ENCODE measurements at regions not wholly inside any gene's neighbourhood (a gene's known extent, or its start where the extent isn't known, plus 50 kb on each side); places are given as distances from the start of the nearest gene placed in this dataset.

DNA sequence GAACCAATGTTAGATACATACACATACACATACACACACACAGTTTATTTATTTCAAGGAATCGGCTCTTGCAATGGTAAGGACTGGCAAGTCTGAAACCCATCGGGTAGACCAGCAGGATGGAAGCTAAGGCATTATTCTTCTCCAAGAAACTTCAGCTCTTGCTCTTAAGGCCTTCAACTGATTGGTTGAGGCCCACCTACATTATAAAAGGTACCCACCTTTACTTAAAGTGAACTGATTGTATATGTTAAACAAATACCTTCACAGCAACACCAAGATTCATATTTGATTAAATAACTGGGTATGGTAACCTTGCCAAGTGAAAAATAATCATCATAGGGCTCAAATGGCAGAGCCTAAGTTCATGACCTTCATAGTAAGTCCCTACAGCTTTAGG, 695.5 kb downstream of the BCL11B start:
- no peak for DNase-seq (ENCODE audit: low read depth)

DNA sequence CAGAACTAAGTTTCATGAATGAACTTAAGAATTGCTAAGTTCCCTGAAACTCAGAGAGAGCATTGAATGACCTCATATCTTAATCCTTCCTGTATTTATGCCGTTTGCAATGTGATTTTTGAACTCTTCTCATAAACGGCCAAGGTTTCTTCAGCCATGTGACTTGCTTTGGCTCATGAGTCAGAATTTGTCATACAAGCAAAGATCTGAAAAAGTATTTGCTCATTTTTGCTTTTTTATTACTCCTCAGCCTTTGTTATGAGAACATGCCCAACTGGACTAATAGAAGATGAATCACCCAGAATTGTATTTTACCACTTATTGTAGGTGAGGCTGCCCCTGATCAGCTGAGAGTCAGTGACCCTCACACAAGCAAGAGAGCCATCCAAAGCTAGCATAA, 693.8 kb downstream of the BCL11B start:
- DNase-seq (ENCODE audit: low read depth): no peak

DNA sequence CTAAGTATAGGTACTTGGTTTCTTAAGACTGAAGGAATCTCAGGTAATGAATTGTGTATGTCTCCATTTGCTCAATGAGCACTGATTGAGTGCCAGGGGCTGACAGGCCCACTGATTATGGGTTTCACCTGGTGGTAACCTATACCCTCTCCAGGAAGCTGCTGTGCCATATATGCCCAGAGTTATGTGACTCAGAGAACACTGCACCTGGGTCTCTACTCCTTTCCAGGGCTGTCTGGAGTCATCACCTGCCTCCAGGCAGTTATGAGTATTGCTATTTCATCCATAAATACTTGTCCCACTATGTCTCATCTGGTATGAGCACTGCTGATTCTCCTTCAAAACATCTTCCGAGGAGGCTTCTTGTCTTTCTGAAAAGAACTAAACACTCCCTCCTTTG, 692.9 kb downstream of the BCL11B start:
- no peak for DNase-seq (ENCODE audit: low read depth)

DNA sequence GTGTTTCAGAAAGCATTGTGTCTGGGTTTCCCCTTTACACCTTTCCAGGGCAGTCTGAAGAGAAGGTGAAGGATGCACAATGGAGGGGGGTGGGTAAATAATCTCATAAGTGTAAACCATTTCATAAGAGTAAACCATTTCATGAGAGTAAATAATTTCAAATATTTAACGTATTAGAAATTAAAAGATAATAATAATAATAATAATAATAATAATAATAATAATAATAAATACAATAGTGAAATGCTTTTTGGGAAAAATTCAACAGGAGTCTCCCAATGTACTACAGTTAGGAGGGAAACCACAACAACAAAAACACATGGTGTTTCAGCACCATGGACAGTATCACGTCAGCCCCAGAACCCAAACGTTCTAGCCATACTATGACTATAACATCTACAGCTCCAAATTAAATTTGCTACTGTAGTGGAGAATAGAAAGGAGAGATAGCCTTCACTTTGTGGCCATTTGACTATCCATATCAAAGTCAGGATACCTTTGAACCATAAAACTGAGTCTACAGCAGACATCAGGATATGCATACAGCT, 691.8 kb downstream of the BCL11B start:
- no peak for DNase-seq (ENCODE audit: low read depth)

DNA sequence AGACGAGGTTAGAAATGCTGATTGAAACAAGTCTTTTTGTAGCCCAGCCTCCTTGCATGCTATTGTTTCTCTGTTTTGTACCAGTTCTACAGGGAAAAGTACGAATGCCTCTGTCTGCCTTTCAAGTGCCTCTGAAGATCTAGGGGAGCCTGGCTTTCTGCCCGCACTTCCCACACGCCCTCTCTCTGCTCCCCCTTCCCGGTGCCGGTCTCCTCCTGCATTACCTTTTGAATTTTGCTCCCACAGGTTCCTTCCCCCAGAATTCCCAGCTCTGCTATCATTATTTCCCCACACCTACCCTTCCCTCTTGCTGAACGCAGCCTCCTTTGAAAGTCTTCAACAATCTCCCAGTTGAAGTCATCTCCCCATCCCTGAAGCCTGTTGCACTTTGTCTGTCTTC, 689.7 kb downstream of the BCL11B start:
- DNase-seq (ENCODE audit: low read depth): no peak

DNA sequence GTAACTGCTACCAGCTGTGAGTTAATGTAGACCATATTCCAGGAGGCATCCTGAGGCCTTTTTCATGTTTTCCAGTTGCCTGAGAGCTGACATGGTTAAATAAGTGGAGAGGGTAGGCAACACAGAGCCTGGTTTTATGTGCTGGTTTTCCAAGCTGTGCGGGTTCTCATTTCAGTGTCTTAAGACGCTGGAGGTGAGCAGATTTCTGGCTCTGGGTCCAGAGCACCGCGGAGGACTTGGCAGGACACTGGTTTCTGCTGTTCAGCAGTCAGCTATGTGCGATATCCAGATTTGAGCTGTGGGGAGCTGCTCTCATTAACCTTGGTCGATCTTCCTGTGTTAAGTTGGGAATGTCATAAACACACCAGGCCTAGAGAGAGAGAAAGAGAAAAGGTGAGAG, 680.8 kb downstream of the BCL11B start:
- no peak for DNase-seq (ENCODE audit: low read depth)

DNA sequence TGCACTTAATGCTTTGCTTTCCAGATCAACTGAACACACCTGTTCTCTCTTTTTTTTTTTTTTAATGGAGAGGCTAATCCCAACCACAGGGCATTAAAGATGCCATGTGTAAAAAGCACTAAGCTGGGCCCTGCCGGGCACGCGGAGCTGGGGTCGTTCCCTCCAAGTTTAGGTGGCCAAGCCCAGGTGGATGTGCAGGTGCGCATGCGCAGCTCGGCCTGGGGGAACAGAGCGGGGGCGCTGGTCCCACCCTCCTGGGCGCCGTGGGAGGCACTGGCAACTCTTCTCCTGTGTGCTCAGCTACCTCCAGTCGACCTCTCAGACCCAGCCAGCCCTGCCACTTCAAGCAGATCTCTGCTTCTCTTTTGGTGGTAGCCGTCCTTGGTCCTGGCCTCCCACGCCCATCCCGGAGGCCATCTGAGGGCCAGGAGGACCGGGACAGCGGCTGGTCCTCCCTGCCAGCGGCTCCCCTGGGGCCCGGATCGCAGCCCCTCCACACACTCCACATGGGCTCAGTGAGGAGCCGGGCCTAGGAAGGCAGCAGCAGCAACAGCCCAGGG, 679.3 kb downstream of the BCL11B start:
- DNase-seq (ENCODE audit: low read depth): no peak

DNA sequence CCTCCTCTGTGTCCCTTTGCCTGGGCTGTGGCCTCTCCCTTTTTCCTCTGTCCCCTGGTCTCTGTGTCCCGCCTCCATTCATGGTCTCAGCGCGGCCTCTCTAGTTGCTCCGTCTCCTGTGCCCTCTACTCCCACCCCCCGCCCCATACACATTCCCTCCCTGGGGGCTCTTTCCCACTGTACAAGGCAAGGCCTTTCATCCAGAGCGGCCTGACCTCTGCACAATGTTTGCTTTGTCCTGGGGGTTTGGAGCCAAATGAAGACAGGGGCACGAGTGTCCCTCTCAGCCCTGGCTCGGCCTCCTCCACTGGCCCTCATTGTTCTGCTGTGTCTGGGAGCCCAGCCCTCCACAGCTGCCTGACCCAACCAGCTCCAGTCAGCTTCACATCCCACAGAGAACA, 678.6 kb downstream of the BCL11B start:
- no peak for DNase-seq (ENCODE audit: low read depth)

DNA sequence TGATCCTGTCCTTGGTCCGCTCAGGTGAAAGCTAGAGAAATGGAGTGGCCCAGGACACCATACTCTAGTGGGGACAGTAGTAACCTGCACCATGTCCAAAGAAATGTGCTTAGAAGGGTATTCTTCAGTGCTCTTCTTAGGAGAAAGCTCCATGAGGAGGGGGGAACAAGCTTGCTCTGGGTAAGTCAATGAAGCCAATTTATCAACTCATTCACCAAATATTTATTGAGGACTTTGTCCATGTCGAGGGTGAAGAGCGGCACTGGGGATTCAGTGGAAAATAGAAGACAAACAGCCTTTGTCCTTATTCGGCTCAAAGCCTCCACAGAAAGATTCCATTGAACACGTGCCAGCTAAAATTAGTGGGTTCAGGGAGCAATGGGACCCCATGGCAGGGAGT, 677.8 kb downstream of the BCL11B start:
- DNase-seq (ENCODE audit: low read depth): no peak

DNA sequence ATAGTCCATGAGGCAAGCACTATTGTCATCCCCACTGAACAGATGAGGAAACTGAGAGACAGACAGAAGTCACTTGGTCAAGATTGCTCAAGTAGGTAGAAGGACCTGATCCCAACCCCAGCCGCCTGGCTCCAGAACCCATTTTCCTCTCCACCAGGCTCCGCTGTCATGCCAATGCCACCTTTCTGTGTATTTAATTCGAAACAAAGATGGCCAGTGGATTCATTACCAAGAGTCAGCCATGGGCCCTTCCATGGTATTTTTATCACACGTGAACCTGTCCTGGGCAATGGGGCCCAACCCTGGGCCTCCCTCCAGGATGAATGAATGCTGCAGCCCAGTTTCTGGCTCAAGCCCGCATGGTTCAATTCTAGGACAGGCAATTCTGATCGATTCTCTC, 673.4 kb downstream of the BCL11B start:
- DNase-seq (ENCODE audit: low read depth): no peak

DNA sequence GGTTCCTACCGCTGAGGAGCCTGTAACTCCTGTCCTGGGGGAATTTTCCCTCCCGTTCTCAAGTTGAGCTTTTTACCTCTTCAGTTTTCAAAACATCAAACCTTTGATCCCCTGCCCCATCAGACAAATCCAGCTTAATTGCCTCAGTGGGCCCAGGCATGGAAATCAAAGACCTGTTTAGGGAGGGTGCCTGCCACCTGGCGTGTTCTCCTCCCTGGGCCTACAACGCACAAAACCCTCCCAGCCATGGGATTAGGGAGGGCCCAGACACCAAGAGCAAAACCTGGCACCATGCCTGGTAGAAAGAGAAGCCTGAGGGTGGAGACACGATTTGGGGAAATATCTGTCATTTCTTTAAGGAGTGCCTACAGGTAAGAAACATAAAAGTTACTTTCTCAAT, 672.9 kb downstream of the BCL11B start:
- DNase-seq (ENCODE audit: low read depth): no peak

DNA sequence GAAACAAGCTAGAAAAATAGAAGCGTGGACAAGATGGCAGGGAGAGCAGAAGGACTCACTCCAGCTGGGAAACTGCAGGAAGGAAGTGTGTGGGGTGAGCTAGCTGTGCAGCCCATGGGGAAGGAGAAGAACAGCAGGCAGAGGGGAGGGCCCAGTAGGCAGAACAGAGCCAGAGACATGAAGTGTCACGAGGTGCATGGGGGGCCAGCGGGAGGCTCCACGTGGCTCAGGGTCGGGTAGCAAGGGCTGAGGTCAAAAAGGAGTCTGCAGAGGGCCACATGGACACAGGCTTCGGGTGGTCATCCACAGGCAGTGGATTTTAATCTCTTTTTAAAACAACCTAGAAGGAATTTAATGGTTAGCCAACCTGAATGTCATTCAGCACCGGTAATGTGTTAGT, 669.0 kb downstream of the BCL11B start:
- DNase-seq (ENCODE audit: low read depth): no peak

DNA sequence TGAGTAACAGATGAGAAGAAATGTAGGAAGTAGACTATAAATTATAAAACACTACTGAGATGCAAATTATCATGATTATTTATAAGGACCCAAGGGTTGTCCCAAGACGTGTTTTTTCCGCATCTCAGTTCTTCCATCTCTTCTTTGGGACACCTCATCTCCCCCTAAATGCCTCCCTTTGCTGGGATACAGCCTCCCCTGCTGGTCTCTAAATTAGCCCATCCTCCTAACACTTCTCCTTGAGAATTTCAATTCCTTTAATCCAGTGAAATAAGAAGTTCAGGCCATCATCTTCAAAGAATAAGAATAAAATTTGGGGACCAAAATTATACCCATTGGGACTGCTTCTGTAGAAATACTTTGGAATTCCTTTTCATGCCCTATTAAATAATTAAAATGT, 667.0 kb downstream of the BCL11B start:
- no peak for DNase-seq (ENCODE audit: low read depth)

DNA sequence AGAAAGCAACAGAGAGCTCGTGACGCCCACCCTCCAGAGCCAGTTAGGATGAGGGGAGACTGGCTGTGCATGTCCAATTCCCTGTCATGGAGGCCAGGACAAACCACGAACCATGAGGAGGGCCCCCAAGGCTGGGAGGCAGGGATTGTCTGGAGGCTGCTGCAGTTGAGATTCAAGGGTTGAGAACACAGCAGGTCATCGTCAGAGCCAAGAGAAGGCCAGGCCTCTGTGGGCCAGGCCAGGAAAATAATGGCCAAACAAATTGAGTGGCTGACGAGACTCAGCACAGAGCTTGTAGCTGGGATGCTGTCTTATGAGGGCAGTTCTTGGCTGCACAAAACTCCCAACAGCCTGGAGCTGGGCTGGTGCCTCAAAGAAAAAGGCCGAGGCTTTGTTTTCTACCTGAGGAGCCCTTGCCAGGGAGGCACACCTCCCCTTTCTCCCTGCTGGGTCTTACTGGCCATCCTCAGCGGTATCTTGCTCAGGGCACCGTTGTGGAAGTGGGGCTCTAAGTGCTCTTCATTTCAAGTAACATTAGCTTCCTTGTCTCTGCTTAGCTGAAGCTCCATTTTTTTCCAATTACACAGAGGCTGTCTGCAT, 665.9 kb downstream of the BCL11B start:
- no peak for DNase-seq (ENCODE audit: low read depth)

DNA sequence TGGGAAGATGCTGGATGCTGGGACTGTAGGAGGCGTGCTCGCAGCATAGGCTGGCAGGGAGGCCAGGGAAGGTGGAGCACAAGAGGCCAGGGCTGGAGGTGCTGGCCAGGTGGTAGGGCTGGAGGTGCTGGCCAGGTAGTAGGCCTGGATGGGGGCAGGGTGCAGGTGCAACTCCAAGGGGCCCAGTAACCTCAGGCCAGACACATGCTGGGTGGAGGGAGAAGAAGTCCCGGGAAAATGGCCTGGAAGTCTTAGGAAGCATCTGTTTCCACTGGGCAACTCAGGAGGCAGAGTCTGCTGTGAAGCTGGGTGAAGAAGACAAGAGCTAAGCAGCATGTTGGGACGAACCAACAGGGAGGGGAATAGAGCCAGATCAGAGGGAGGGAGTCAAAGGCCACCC, 665.2 kb downstream of the BCL11B start:
- no peak for DNase-seq (ENCODE audit: low read depth)

DNA sequence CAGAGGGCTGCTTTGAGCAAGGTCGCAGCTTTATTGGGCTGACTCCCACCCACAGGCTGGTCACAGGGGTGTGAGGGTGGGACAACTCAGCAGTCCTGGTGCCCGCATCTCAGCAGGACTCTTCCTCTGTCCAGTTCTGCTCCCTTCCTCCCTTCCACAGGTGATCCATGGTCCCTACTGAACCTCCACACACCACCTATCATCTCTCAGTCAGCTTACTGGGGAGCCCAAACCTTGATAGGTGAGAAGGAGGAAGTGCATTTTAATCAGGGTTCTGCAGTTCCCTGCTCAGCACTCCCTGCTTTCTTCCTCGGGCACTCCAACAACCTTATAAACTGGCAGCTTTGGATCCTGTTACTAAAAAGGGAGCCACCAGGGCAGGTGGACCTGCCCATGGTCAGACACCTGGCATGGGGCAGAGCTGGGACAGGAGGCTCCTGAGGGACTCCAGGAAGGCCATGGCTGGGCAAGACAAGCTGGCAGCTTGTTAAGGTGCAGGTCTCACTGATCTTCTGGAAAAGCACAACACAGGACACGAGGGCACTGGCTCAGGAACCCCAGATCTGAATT, 664.6 kb downstream of the BCL11B start:
- DNase-seq (ENCODE audit: low read depth): no peak

DNA sequence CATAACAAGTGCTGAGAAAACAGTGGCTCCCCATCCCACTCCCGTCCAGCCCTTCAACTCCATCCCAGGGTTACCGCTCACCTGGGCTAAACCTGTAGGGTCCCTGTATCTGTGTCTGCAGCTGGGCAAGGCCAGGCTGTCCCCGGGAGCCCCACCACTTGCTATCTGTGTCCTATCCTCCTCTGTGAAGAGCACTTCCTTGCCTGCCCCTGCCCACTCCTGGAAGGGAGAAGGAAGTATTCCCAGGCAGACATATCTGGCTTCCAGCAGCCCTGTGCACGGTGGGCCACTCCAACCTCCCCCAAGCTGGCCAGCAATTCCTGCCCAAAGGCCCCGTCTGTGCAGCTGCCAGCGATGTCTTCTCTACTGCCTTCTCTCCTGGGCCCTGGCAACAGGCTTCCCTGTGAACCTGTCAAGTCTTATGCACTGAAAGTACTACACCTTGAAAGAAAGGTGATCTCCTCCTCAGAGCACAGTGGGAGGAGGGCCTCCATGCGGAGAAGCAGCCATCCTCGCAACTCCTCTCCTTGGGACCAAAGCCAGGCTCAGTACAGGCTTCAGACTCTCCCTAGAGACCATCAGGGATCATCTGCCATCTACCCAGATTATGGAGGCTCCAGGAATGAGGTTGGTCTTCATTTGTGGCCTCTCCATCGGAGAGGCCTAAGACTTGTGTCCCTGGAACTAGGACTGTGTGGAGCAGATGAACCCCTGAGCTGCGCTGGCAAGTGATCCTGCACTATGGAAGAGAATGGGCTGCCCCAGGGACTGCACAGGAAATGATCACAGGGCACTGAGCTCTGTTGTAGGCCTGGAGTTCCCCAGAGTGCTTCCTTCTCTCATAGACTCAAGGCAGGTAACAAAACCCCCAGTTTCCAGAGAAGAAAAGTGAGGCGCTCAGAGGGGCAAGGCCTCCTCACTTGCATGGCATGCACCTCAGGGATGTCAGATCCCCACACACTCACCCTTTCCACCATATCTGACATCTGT, 663.6 kb downstream of the BCL11B start:
- DNase-seq (ENCODE audit: low read depth): no peak

DNA sequence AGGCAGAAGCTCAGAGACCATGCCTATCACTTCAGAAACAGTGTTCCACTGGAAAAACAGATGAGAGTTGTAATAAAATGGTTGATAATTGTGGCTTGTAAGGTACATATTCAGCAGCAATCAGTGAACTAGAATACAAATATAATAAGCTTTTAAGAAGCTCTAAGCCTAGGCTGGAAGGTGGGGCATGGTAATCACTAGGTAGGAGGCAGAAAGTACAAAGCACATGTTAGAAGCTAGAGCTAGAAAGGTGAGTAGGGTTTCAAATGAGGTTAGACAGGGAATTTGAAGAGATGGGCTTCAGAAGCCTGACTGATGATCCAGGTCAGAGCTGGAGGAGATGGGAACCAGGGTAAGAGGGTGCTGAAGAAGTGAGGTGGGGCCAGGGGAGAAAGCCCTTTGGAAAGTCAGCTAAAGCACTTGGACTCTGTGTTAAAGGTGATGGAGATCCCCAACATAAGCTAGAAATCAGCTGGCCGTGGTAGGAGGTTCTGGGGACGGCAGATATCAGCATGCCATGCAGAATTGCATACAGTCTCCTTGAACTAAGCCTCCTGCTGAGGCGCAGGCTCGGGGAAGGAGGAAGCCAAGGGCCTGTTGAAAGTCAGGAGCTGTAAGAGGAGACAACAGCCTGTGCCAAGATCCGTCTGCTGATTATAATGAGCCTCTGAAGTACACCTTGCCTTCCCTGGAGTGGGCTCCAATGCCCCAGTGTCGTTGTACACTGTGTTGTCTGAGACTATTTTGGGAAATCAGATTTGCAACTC, 659.4 kb downstream of the BCL11B start:
- no peak for DNase-seq (ENCODE audit: low read depth)

DNA sequence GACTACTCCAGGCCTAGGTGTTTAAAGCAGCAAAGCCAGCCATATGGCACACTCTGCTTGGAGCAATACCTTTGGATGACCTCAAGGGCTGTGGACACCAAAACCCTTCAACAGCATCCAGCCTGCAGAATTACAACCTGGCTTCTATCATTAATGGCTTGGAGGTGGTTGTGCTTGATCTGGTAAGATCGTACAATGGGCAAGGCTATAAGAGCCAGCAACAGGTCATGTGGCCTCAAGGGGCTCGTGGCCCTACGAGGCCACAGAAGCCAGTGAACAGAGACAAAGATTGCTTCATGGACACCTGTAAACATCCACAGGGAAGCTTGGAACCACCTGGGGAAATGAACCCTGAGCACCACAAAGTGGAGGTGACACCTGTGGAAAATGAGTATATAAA, 657.3 kb downstream of the BCL11B start:
- no peak for DNase-seq (ENCODE audit: low read depth)

DNA sequence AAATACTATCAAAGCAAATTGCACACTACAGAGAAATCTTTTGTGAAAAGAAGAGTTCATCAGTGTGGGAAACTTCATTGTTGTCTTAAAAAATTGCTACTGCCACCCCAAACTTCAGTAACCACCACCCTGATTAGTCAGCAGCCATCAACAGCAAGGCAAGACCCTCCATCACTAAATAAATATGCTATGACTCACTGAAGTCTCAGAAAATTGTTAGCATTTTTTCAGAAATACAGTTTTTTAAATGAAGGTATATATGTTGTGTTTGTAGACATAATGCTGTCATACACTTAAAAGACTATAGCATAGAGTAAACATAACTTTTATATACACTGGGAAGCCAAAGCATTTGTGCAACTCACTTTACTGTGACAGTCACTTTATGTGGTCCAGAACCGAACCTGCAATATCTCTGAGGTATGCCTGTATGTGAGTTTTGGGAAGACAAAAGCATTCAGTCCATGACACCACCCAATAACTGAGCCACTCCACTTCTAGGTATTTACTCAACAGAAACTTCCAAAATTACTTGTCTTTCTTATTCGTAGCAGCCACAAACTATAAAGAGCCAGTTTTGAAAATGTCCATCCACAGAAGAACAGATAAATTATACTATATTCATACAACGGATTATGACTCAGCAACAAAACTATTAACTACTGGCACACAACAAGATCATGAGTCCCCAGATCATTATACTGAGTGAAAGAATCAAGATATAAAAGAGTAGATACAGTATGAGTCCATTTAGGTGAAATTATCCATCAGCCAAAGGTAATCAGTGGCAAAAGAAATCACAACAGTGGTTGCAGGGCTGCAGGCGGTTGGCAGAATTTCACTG, 649.6 kb downstream of the BCL11B start:
- no peak for DNase-seq (ENCODE audit: low read depth)

Data from T-helper 22 cell (primary cell).